GM18517 (cell line): ENCODE measurements at regions not wholly inside any gene's neighbourhood (a gene's known extent, or its start where the extent isn't known, plus 50 kb on each side); places are given as distances from the start of the nearest gene placed in this dataset.

Experiments used
- ATAC-seq: cut with Tn5 transposase; IDR thresholded peaks from one replicate; pipeline ENCODE4 v1.9.1; 2021; ENCODE audit warnings: mild to moderate bottlenecking, moderate library complexity; ENCODE audit not compliant: unreplicated experiment

DNA sequence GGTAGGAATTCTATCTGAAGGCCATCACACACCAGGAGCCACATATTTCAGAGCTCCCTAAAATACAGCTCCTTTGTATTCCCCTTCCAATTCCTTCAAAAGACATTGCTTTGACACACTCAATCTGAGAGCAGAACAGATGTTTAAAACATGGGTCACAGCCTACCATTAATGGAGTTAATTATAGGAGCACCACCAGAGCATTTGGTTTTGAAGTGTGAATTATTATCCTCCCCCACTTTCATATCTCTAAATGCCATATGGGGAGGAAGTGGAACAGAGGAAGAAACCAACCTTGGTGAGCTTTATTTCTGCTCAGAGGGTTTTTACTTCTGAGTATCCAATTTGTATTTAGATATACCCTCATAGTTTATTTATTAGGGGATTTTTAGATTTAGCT lies 50.7 kb upstream of the TNFRSF21 start:
- peak; percentile 63 for ATAC-seq

- no peak for ATAC-seq
Measured at GRCh38 chr6:47362857-47363461, 53.3 kb upstream of the TNFRSF21 start.

GRCh38 chr6:47363736-47364135 lies 54.0 kb upstream of the TNFRSF21 start:
- no peak for ATAC-seq

GRCh38 chr6:47366335-47366890 lies 56.7 kb upstream of the TNFRSF21 start:
- no peak for ATAC-seq

DNA sequence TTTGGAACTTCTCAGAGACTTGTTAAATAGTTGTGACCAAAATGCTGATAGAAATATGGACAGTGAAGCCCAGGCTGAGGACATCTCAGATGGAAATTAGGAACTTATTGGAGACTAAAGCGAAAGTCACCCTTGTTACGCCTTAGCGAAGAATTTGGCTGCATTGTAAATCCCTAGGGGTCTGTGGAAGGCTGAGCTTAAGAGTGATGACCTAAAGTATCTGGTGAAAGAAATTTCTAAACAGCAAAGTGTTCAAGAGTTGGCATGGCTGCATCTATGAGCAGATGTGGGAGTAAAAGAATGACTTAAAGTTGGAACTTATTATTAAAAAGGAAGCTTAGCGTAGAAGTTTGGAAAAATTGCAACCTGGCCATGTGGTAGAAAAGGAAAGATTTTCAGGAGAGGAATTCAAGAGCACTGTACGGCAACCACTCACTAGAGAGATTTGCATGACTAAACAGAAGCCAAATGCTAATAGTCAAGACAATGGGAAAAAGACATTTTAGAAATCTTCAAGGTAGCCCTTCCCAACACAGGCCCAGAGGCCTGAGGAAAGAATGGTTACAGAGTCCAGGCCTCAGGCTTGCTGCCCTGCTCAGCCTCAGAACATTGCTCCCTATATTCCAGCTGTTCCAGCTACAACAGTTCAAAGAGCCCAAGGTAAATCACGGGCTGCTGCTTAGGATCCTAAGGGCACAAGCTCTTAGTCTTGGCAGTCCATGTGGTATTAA lies 61.6 kb upstream of the TNFRSF21 start:
- ATAC-seq, result no peak

- ATAC-seq, result no peak
Measured at GRCh38 chr6:47371870-47372255, 62.2 kb upstream of the TNFRSF21 start.

- no peak for ATAC-seq
Measured at GRCh38 chr6:47372318-47372717, 62.6 kb upstream of the TNFRSF21 start.

DNA sequence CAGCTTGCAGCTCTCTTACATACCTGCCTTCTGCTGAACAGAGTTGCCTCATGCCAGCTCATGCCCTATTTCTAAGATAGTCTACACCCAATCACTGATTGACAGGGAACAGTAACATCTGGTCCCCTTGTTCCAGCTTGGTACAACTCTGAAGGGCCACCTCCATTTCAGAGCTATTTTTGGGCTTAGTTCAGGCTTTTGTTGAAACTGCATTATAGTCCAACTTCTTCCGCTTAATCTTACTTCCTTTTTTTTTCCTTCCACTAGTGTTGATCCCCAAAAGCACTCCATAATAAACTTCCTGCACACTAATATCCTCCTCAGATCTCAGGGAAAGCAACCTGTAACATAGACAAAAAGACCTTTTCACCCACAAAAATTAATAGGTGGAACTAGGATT lies 65.7 kb upstream of the TNFRSF21 start:
- no peak for ATAC-seq

DNA sequence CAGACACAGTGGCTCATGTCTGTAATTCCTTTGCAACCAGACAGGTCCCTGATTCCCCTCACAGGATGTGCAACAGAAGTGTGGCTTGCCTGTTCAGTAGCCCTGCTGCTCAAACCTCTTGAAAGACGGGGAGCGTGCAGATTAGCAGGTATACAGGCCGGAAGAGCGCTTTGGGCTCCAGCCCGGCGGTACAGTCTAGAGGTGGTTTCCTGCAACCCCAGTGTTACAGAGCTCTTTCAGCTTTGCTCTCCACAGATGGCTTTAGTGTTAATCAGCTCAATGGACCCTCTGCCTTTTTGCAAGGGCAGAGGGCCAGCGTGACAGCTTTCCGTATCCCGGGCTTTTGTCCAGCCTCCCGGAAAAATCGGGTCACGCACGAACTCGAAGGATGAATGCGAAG lies 67.2 kb upstream of the TNFRSF21 start:
- peak; percentile 57 for ATAC-seq

DNA sequence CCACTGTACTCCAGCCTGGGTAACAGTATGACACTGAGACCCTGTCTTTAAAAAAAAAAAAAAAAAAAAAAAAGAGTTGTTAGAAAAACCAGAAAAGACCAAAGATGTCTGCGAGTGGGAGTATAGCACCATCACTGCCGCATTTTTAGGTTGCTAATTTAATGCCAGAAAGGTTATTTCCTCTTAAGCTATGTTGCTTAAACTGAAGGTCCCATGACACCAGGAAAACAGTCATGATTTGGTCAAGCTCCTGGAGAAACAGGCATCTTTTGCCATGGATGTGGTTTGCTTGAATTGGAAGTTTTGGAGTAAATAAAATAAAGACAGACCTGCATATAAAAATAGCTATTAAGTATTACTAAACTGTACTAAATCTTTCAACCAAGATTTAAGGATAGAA lies 68.3 kb upstream of the TNFRSF21 start:
- no peak for ATAC-seq

DNA sequence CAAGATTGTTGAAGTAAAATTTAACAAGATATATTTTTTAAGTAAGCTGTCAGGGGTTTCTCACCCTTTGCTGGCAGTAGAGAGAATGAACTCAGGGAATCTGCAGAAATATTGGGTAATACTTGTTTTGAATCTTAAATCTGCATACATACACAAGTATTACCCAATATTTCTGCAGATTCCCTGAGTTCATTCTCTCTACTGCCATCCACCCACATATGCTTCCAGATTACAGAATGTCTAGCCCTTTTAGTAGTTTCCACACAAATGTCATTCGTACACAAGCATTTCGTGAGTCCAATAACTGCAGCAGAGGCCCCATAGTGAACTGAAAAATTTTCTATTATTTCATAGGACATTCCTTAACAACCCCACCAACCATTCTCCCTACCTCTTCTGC lies 69.6 kb upstream of the TNFRSF21 start:
- ATAC-seq, result no peak

- no peak for ATAC-seq
Measured at GRCh38 chr6:47380251-47380650, 70.5 kb upstream of the TNFRSF21 start.

- ATAC-seq, result no peak
Measured at GRCh38 chr6:47381036-47381435, 71.3 kb upstream of the TNFRSF21 start.

DNA sequence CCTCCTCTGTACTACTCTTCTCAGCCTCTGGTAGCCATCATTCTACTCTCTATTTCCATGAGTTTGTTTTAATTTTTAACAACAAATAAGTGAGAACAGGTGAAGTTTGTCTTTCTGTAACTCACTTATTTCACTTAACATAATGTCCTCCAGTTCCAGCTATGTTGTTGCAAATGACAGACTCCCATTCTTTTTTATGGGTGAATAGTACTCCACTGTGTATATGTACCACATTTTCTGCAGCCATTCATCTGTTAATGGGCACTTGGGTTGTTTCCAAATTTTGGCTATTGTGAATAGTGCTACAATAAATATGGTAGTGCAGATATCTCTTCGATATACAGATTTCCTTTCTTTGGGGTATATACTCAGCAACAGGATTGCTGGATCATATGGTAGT lies 73.7 kb upstream of the TNFRSF21 start:
- ATAC-seq, result no peak

DNA sequence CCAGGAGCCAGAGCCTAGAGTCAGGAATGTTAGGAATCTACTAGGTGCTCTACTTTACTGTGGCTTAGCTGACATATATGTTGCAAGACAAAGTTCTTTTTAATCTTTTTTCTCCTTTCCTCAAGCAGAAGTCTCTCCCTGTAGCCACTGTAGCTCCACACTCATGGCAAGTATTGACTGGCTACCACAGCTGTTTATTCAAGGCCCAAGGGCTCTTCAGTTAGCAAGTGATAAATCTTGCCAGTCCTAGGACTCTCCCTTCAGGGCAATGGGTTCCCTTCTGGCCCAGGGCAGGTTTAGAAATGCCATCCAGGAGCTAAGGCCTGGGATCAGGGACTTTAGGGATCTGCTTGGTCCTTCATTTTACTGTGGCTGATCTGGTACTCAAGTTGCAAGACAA lies 82.0 kb upstream of the TNFRSF21 start:
- ATAC-seq, result no peak

- ATAC-seq, result no peak
Measured at GRCh38 chr6:47392251-47392650, 82.5 kb upstream of the TNFRSF21 start.

DNA sequence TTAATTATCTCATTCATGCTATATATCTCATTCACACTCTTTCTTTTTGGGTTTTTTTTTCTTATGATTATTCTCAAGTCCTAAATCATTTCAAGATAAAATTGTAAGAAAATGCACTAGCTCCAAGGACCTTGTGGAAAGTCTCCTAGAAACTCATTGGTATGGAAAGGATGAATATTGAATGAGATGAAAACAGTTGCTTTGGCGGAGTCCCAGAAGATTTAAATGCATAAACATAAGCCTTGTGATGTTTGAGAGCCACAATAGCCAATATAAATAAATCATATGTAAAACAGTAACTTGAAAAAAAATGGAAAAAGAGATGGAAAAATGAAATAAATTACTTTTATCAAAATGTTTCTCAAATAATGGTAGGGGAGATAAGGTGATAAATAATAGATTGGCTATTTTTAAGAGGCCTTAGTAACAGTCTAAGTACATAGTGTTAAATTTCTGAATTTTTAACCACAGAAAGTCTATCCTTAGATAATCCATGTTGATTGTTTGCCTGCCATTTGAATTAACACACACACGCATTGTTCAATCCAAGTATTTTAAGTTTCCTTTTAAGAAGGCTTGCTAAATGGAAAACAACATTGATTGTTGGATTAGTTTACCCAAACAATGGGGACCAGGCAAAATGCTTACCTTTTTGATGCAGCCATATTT lies 81.1 kb upstream of the CD2AP start:
- no peak for ATAC-seq

- ATAC-seq, result no peak
Measured at GRCh38 chr6:47400581-47400980, 77.0 kb upstream of the CD2AP start.

GRCh38 chr6:47402081-47402480 lies 75.5 kb upstream of the CD2AP start:
- no peak for ATAC-seq

GRCh38 chr6:47403056-47403455 lies 74.5 kb upstream of the CD2AP start:
- ATAC-seq, result no peak

DNA sequence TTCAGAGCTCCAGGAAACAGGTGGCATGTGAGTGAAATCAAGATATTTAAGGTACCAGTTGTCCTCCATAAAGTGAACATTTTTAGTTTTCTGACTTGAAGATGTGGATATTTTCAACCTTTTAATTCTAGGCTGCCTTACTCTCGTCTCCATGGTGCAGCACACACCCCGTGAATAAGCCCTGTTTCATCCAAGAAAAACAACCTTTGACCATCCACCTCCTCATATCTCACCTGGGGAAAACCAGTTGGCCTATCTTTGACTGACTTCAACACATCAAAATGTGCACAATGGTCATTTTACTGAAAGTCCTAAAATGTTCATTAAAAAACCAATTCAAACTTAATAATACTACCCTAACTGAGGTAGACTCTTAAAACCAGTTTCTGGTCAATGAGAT lies 73.8 kb upstream of the CD2AP start:
- ATAC-seq, result no peak

DNA sequence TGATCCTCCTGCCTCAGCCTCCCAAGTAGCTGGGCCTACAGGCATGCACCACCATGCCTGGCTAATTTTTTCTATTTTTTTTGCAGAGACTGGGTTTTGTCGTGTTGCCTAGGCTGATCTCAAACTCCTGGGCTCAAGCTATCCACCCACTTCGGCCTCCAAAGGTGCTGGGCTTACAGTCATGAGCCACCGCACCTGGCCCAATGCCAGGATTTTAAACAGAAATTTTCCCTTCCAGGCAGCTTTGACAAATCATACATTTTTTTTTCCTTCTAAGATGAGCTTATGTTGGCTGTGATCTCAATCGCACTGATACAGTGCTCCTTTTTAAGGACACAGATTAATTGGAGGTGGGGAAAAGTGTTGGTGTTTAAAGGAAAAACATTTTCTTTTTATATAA lies 73.2 kb upstream of the CD2AP start:
- no peak for ATAC-seq
